ENCODE measurements at regions not wholly inside any gene's neighbourhood (a gene's known extent, or its start where the extent isn't known, plus 50 kb on each side); places are given as distances from the start of the nearest gene placed in this dataset.

DNA sequence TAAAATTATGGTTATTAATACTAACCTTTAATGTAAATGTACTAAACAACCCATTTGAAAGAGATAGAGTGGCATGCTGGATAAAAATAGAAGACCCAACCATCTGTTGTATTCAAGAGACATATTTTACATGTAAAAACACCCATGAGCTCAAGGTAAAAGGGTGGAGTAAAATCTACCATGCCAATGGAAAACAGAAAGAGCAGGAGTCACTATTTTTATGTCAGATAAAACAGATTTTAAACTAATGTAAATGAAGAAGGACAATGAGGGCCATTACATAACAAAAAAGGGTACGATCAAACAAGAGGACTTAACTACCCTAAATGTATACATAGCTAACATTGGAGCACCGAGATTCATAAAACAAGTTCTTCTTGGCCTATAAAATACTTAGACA, 66.3 kb downstream of the ITM2A start:
- H3K36me3 Mint-ChIP-seq (ENCODE audit: unreplicated experiment), result no peaks in the 10 kb centered on the region
- DNase-seq, result no peak
- peaks cover 2% of the 10 kb centered on the region for H3K9me3 Mint-ChIP-seq (ENCODE audit: unreplicated experiment)
- H3K4me1 Mint-ChIP-seq (ENCODE audit: low read depth, unreplicated experiment), result peaks cover 4% of the 10 kb centered on the region
- H3K27me3 Mint-ChIP-seq (ENCODE audit: unreplicated experiment), result no peaks in the 10 kb centered on the region
- no peak overlapping the region for H3K4me3 Mint-ChIP-seq (ENCODE audit: unreplicated experiment)
- no peak for TF ChIP-seq CTCF (IDR thresholded peaks at IDR 0.05; ENCODE audit: partially characterized antibody, unreplicated experiment)
- no peak overlapping the region for H3K27ac Mint-ChIP-seq (ENCODE audit: unreplicated experiment)

DNA sequence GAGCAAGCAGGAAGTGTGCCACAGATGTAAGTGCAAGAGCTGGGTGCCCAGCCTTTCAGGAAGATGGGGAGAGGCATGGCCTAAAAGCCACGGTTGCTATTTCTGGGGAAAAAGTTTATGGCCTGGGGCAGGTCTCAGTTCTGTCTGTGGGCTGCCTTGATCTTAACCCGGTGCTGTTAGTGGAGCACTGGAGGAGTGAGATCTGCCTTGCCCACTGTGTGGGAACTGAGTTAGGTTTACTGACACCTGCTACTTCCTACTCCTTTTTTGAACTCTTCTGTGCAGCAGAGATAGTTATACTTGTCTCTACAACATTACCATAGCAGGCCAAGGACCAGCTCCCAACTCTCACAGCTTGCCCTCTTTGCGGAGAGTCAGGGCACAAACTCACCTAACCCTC, 76.5 kb downstream of the ITM2A start:
- H3K4me1 Mint-ChIP-seq (ENCODE audit: low read depth, unreplicated experiment), result no peaks in the 10 kb centered on the region
- H3K4me3 Mint-ChIP-seq (ENCODE audit: unreplicated experiment), result no peak overlapping the region
- DNase-seq, result no peak
- no peaks in the 10 kb centered on the region for H3K36me3 Mint-ChIP-seq (ENCODE audit: unreplicated experiment)
- H3K27me3 Mint-ChIP-seq (ENCODE audit: unreplicated experiment), result peaks cover 1% of the 10 kb centered on the region
- peaks cover 1% of the 10 kb centered on the region for H3K9me3 Mint-ChIP-seq (ENCODE audit: unreplicated experiment)
- TF ChIP-seq CTCF (IDR thresholded peaks at IDR 0.05; ENCODE audit: partially characterized antibody, unreplicated experiment), result no peak
- no peak overlapping the region for H3K27ac Mint-ChIP-seq (ENCODE audit: unreplicated experiment)

DNA sequence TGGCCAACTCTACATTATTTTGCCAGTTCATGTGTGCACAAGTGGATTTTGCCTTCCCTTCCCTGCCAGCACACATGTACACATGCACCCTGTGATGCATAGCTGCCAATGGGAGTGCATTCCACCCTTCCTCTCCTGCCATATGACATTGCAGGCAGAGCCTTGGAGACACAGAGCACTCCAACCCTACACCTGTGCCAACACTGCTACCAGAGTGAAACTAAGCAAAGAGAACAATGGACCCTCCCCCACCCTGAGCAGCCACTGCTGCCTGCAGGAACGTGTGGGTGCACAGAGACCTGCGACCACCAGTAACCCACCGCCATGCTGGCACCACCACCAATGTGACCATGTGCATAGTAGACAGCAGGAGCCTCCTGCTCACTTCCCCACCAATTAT, 78.4 kb downstream of the ITM2A start:
- peaks cover 1% of the 10 kb centered on the region for H3K9me3 Mint-ChIP-seq (ENCODE audit: unreplicated experiment)
- TF ChIP-seq CTCF (IDR thresholded peaks at IDR 0.05; ENCODE audit: partially characterized antibody, unreplicated experiment), result no peak
- H3K4me3 Mint-ChIP-seq (ENCODE audit: unreplicated experiment), result no peak overlapping the region

GRCh38 chrX:79287724-79288123, 79.4 kb downstream of the ITM2A start:
- no peak overlapping the region for H3K27ac Mint-ChIP-seq (ENCODE audit: unreplicated experiment)
- peaks cover 1% of the 10 kb centered on the region for H3K27me3 Mint-ChIP-seq (ENCODE audit: unreplicated experiment)
- DNase-seq, result no peak
- H3K4me1 Mint-ChIP-seq (ENCODE audit: low read depth, unreplicated experiment), result no peaks in the 10 kb centered on the region
- no peaks in the 10 kb centered on the region for H3K36me3 Mint-ChIP-seq (ENCODE audit: unreplicated experiment)
- H3K9me3 Mint-ChIP-seq (ENCODE audit: unreplicated experiment), result peaks cover 1% of the 10 kb centered on the region
- H3K4me3 Mint-ChIP-seq (ENCODE audit: unreplicated experiment), result no peak overlapping the region
- no peak for TF ChIP-seq CTCF (IDR thresholded peaks at IDR 0.05; ENCODE audit: partially characterized antibody, unreplicated experiment)

More for the DNA sequence above, 78.4 kb downstream of the ITM2A start:
- no peaks in the 10 kb centered on the region for H3K36me3 Mint-ChIP-seq (ENCODE audit: unreplicated experiment)
- H3K27ac Mint-ChIP-seq (ENCODE audit: unreplicated experiment), result no peak overlapping the region
- peaks cover 1% of the 10 kb centered on the region for H3K27me3 Mint-ChIP-seq (ENCODE audit: unreplicated experiment)
- H3K4me1 Mint-ChIP-seq (ENCODE audit: low read depth, unreplicated experiment), result no peaks in the 10 kb centered on the region
- no peak for DNase-seq

- Mint-ChIP-seq H3K36me3 (ENCODE audit: unreplicated experiment) (peaks cover 7% of the 10 kb centered on the region), H3K4me3 (ENCODE audit: unreplicated experiment) (no peak overlapping the region), H3K27ac (ENCODE audit: unreplicated experiment) (no peak overlapping the region), H3K9me3 (ENCODE audit: unreplicated experiment) (peaks cover 5% of the 10 kb centered on the region), H3K27me3 (ENCODE audit: unreplicated experiment) (no peaks in the 10 kb centered on the region), H3K4me1 (ENCODE audit: low read depth, unreplicated experiment) (no peaks in the 10 kb centered on the region)
- no peak for TF ChIP-seq CTCF (IDR thresholded peaks at IDR 0.05; ENCODE audit: partially characterized antibody, unreplicated experiment)
- DNase-seq, result no peak
These were observed 85.4 kb downstream of the ITM2A start for GRCh38 chrX:79281775-79282174.
